GM13977 (cell line): ENCODE measurements at regions not wholly inside any gene's neighbourhood (a gene's known extent, or its start where the extent isn't known, plus 50 kb on each side); places are given as distances from the start of the nearest gene placed in this dataset.

ENCODE experiments used
- DNase-seq: peaks from one replicate; pipeline ENCODE4 v3.0.0; 2012; ENCODE audit warnings: low spot score
- in situ Hi-C: fragments of 300-500 bp; cut with MboI; formaldehyde crosslinking; loops from one replicate; pipeline ENCODE4 v1.12.0; 2022; ENCODE audit warnings: low sequenced_read_pairs, low pct_unique_long_range_greater_than_20kb, mixed read lengths, inconsistent platforms; ENCODE audit not compliant: unreplicated experiment
- TF ChIP-seq, protein P1 (sequence below): IDR thresholded peaks from 2 replicates; pipeline ENCODE4 v1.5.1; 2012; ENCODE audit warnings: mild to moderate bottlenecking, control low read depth; ENCODE audit not compliant: insufficient read depth; ENCODE audit errors: extremely low read depth, missing control alignments

DNA sequence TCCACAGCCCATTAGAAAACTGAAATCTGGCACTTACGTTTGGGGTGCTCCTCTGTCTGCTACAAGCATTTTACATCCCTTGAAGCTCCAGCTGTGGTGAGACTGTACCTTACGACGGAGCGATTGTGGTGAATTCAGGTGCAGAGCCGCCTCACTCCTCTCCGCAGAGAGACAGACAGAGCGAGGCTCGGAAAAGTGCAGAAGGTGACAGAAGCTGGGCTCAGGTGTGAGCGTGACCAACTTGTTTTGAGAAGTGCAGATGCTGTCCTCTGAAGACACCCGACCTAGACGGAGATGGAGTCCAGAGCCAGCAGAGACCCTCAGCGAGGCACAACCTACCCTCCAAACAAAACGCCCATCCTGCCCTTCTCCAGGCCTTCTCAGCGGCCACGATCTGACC lies 196.5 kb downstream of the MED10 start:
- DNase-seq, result no peak
- TF ChIP-seq, protein P1, sequence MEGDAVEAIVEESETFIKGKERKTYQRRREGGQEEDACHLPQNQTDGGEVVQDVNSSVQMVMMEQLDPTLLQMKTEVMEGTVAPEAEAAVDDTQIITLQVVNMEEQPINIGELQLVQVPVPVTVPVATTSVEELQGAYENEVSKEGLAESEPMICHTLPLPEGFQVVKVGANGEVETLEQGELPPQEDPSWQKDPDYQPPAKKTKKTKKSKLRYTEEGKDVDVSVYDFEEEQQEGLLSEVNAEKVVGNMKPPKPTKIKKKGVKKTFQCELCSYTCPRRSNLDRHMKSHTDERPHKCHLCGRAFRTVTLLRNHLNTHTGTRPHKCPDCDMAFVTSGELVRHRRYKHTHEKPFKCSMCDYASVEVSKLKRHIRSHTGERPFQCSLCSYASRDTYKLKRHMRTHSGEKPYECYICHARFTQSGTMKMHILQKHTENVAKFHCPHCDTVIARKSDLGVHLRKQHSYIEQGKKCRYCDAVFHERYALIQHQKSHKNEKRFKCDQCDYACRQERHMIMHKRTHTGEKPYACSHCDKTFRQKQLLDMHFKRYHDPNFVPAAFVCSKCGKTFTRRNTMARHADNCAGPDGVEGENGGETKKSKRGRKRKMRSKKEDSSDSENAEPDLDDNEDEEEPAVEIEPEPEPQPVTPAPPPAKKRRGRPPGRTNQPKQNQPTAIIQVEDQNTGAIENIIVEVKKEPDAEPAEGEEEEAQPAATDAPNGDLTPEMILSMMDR, result no peak
- in situ Hi-C loops, result no loop called here

GRCh38 chr5:6181147-6181729 lies 197.1 kb downstream of the MED10 start:
- DNase-seq, result no peak
- TF ChIP-seq, protein P1, result no peak
- in situ Hi-C loops, result no loop called here

- in situ Hi-C loops, result no loop called here
- DNase-seq, result no peak
- TF ChIP-seq, protein P1, result no peak
These were observed 198.0 kb downstream of the MED10 start for GRCh38 chr5:6180231-6180872.

- no peak for DNase-seq
- TF ChIP-seq, protein P1, result no peak
These were observed 199.4 kb downstream of the MED10 start for GRCh38 chr5:6178846-6179532.

DNA sequence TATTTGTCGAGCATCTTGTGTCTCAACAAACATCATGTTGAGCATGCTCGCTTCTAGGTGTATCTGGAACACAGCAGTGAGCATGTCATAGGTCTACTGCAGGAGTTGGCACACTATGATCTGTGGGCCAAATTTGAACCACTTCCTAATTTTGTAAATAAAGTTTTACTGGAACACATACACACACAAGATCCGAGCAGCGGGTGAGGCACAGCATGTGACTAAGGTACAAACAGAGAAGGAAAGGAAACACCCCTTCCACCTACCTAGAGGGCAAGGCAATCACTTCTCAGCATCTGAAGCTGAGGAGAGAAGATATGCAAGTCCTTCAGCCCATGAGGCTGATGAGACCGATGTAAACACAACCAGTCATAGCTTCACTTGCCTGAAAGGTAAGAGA lies 200.4 kb downstream of the MED10 start:
- in situ Hi-C loops, result no loop called here
- TF ChIP-seq, protein P1, result no peak
- no peak for DNase-seq

More at GRCh38 chr5:6178846-6179532, 199.4 kb downstream of the MED10 start:
- in situ Hi-C loops, result no loop called here

DNA sequence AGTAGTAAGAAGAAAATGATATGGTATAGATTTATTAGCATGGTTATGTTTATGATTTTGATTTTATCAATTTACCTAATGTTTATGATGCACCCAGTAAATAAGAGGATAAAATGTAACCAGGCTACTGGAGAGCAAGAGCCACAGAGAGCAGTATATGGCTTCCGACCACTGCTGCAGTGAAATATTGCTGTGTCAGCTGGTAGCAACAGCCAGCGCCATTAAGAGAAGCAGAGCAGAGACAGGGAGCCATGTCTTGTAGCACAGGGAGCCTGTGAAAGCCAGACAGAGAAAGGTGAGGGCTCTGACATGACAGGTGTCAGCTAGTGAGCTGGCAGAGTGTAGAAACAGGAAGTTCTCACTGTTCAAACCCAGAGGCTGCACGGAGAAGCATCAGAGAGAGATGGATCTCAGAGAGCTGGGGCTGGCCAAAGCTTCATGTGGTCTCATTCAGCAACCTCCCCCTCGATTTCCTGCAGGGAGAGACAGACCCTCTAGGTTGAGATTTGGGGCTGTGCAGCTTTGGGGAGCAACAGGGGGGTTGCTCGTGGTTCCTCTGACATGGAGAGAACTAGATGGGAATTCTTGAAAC lies 202.1 kb downstream of the MED10 start:
- in situ Hi-C loops, result no loop called here
- TF ChIP-seq, protein P1, result no peak
- DNase-seq, result no peak
